ENCODE measurements at regions not wholly inside any gene's neighbourhood (a gene's known extent, or its start where the extent isn't known, plus 50 kb on each side); places are given as distances from the start of the nearest gene placed in this dataset.

DNA sequence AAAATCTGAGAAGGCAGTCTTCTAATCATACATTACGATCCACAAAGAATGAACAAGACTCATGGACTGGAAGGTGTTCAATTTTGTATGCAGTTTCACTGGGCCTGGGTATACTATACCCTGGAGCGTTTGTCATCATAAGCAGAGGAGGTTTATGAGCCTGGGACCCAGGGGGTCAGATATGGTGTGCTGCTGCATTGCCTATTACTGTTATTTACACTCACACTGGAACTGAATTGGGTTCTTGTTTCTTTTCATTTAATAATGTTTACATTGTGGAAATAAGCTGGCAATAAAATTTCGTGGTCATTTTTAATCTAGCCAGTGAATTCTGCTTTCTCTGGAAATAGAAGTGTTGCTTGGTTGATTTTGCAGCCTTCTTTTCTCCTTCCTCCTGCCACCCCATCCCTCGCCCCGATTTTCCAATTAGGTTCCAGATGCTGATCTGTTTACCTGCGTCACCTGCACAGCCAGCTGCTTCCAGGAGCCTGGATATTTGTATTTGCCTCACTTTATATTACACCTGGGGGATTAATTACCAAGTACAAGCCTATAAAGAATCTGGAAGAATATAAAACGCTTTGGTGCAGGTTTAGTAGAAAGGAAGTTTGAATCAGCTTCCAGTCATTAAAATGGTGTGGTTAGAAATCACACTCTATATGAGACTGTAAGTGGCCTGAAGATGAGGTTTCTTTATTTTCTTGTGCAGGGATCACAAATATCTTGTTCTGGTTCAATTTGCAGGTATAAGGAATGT, 234.4 kb downstream of the SOCS6 start:
- TF ChIP-seq, protein P1, sequence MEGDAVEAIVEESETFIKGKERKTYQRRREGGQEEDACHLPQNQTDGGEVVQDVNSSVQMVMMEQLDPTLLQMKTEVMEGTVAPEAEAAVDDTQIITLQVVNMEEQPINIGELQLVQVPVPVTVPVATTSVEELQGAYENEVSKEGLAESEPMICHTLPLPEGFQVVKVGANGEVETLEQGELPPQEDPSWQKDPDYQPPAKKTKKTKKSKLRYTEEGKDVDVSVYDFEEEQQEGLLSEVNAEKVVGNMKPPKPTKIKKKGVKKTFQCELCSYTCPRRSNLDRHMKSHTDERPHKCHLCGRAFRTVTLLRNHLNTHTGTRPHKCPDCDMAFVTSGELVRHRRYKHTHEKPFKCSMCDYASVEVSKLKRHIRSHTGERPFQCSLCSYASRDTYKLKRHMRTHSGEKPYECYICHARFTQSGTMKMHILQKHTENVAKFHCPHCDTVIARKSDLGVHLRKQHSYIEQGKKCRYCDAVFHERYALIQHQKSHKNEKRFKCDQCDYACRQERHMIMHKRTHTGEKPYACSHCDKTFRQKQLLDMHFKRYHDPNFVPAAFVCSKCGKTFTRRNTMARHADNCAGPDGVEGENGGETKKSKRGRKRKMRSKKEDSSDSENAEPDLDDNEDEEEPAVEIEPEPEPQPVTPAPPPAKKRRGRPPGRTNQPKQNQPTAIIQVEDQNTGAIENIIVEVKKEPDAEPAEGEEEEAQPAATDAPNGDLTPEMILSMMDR (conservative IDR thresholded peaks at IDR 0.05 in 1 of 2, IDR thresholded peaks at IDR 0.05 in 1 of 2; ENCODE audit: extremely low read depth in 1 of 2, insufficient read depth in 1 of 2, low read depth in 1 of 2, low read length in 2 of 2), result no peak
- TF ChIP-seq EZH2 (IDR thresholded peaks at IDR 0.05; ENCODE audit: borderline replicate concordance, low read length), result no peak

Measured in mammary epithelial cell (primary cell).